ENCODE measurements at regions not wholly inside any gene's neighbourhood (a gene's known extent, or its start where the extent isn't known, plus 50 kb on each side); places are given as distances from the start of the nearest gene placed in this dataset.

- CTCF ChIA-PET = no interaction called here
- POLR2A ChIA-PET = no interaction called here
These were observed 753.5 kb upstream of the PABPC4L start for GRCh38 chr4:134955059-134955458.

GRCh38 chr4:134952775-134953174 is 751.2 kb upstream of the PABPC4L start:
- ChIA-PET CTCF (no interaction called here), POLR2A (no interaction called here)
- TF ChIP-seq FOXM1 (IDR thresholded peaks at IDR 0.05; ENCODE audit: borderline replicate concordance) (no peak), CTBP1 (IDR thresholded peaks at IDR 0.05; ENCODE audit: borderline replicate concordance) (no peak), HDGF (IDR thresholded peaks at IDR 0.05; ENCODE audit: borderline replicate concordance) (no peak)
- DNase-seq (ENCODE audit: extremely low spot score) = no peak

More at GRCh38 chr4:134955059-134955458, 753.5 kb upstream of the PABPC4L start:
- no peak for TF ChIP-seq CTBP1 (IDR thresholded peaks at IDR 0.05; ENCODE audit: borderline replicate concordance)
- no peak for TF ChIP-seq L3MBTL2 (conservative IDR thresholded peaks at IDR 0.05)
- TF ChIP-seq TARDBP (IDR thresholded peaks at IDR 0.05) = no peak
- TF ChIP-seq FOXA1 (IDR thresholded peaks at IDR 0.05) = no peak
- TF ChIP-seq LEF1 (IDR thresholded peaks at IDR 0.05; ENCODE audit: borderline replicate concordance) = no peak
- TF ChIP-seq HDGF (IDR thresholded peaks at IDR 0.05; ENCODE audit: borderline replicate concordance) = no peak
- no peak for TF ChIP-seq NFRKB (IDR thresholded peaks at IDR 0.05)
- no peak for TF ChIP-seq PKNOX1 (IDR thresholded peaks at IDR 0.05)
- TF ChIP-seq SP1 (IDR thresholded peaks at IDR 0.05) = no peak
- no peak for TF ChIP-seq ELF4 (IDR thresholded peaks at IDR 0.05)
- DNase-seq (ENCODE audit: extremely low spot score) = no peak

- ChIA-PET CTCF (no interaction called here), POLR2A (no interaction called here)
- TF ChIP-seq BHLHE40 (IDR thresholded peaks at IDR 0.05; ENCODE audit: borderline replicate concordance) (no peak), ELF4 (IDR thresholded peaks at IDR 0.05) (no peak), FOXM1 (IDR thresholded peaks at IDR 0.05; ENCODE audit: borderline replicate concordance) (no peak), ZNF384 (IDR thresholded peaks at IDR 0.05) (no peak), NFRKB (IDR thresholded peaks at IDR 0.05) (no peak), FOXK2 (IDR thresholded peaks at IDR 0.05) (no peak), CTBP1 (IDR thresholded peaks at IDR 0.05; ENCODE audit: borderline replicate concordance) (no peak)
- no peak for DNase-seq (ENCODE audit: extremely low spot score)
These were observed 750.7 kb upstream of the PABPC4L start for GRCh38 chr4:134952305-134952704.

- ChIA-PET POLR2A (no interaction called here), CTCF (interaction anchor here (0.6 kb wide), 1 partner anchor 10 kb away, joined by 4 read pairs; no protein-coding TSS in a partner anchor)
- TF ChIP-seq FOXK2 (IDR thresholded peaks at IDR 0.05) (no peak), BHLHE40 (IDR thresholded peaks at IDR 0.05; ENCODE audit: borderline replicate concordance) (no peak), LEF1 (IDR thresholded peaks at IDR 0.05; ENCODE audit: borderline replicate concordance) (no peak), HDGF (IDR thresholded peaks at IDR 0.05; ENCODE audit: borderline replicate concordance) (no peak), SUZ12 (IDR thresholded peaks at IDR 0.05) (no peak), PKNOX1 (IDR thresholded peaks at IDR 0.05) (no peak), CTBP1 (IDR thresholded peaks at IDR 0.05; ENCODE audit: borderline replicate concordance) (no peak), ELF4 (IDR thresholded peaks at IDR 0.05) (no peak), ARNT (IDR thresholded peaks at IDR 0.05) (no peak), SP1 (IDR thresholded peaks at IDR 0.05) (no peak), L3MBTL2 (conservative IDR thresholded peaks at IDR 0.05) (no peak), FOXA1 (IDR thresholded peaks at IDR 0.05) (no peak), NFRKB (IDR thresholded peaks at IDR 0.05) (no peak), TARDBP (IDR thresholded peaks at IDR 0.05) (no peak), FOXM1 (IDR thresholded peaks at IDR 0.05; ENCODE audit: borderline replicate concordance) (no peak), ZNF384 (IDR thresholded peaks at IDR 0.05) (no peak)
- DNase-seq (ENCODE audit: extremely low spot score) = no peak
These were observed 746.6 kb upstream of the PABPC4L start for GRCh38 chr4:134948110-134948642.

- no peak for DNase-seq (ENCODE audit: extremely low spot score)
- ChIA-PET CTCF (no interaction called here), POLR2A (no interaction called here)
- no peak for TF ChIP-seq NFRKB (IDR thresholded peaks at IDR 0.05)
- TF ChIP-seq FOXM1 (IDR thresholded peaks at IDR 0.05; ENCODE audit: borderline replicate concordance) = no peak
- no peak for TF ChIP-seq ARNT (IDR thresholded peaks at IDR 0.05)
- no peak for TF ChIP-seq CTBP1 (IDR thresholded peaks at IDR 0.05; ENCODE audit: borderline replicate concordance)
- no peak for TF ChIP-seq ZNF384 (IDR thresholded peaks at IDR 0.05)
- no peak for TF ChIP-seq HDGF (IDR thresholded peaks at IDR 0.05; ENCODE audit: borderline replicate concordance)
- TF ChIP-seq TARDBP (IDR thresholded peaks at IDR 0.05) = no peak
- TF ChIP-seq ELF4 (IDR thresholded peaks at IDR 0.05) = no peak
- TF ChIP-seq FOXA1 (IDR thresholded peaks at IDR 0.05) = no peak
- no peak for TF ChIP-seq SUZ12 (IDR thresholded peaks at IDR 0.05)
- TF ChIP-seq BHLHE40 (IDR thresholded peaks at IDR 0.05; ENCODE audit: borderline replicate concordance) = no peak
- TF ChIP-seq L3MBTL2 (conservative IDR thresholded peaks at IDR 0.05) = no peak
- TF ChIP-seq SP1 (IDR thresholded peaks at IDR 0.05) = no peak
- no peak for TF ChIP-seq LEF1 (IDR thresholded peaks at IDR 0.05; ENCODE audit: borderline replicate concordance)
- no peak for TF ChIP-seq PKNOX1 (IDR thresholded peaks at IDR 0.05)
- no peak for TF ChIP-seq FOXK2 (IDR thresholded peaks at IDR 0.05)
These were observed 742.5 kb upstream of the PABPC4L start for GRCh38 chr4:134944115-134944514.

- ChIA-PET CTCF (interaction anchor here (0.7 kb wide), 1 partner anchor 49 kb away, joined by 4 read pairs; no protein-coding TSS in a partner anchor), POLR2A (no interaction called here)
- no peak for DNase-seq (ENCODE audit: extremely low spot score)
- no peak for TF ChIP-seq SUZ12 (IDR thresholded peaks at IDR 0.05)
- TF ChIP-seq TARDBP (IDR thresholded peaks at IDR 0.05) = no peak
- TF ChIP-seq L3MBTL2 (conservative IDR thresholded peaks at IDR 0.05) = no peak
- TF ChIP-seq SP1 (IDR thresholded peaks at IDR 0.05) = no peak
- no peak for TF ChIP-seq HDGF (IDR thresholded peaks at IDR 0.05; ENCODE audit: borderline replicate concordance)
- no peak for TF ChIP-seq NFRKB (IDR thresholded peaks at IDR 0.05)
- no peak for TF ChIP-seq FOXA1 (IDR thresholded peaks at IDR 0.05)
- TF ChIP-seq ARNT (IDR thresholded peaks at IDR 0.05) = no peak
- TF ChIP-seq FOXM1 (IDR thresholded peaks at IDR 0.05; ENCODE audit: borderline replicate concordance) = no peak
- no peak for TF ChIP-seq PKNOX1 (IDR thresholded peaks at IDR 0.05)
- no peak for TF ChIP-seq CTBP1 (IDR thresholded peaks at IDR 0.05; ENCODE audit: borderline replicate concordance)
- no peak for TF ChIP-seq FOXK2 (IDR thresholded peaks at IDR 0.05)
- no peak for TF ChIP-seq ELF4 (IDR thresholded peaks at IDR 0.05)
- no peak for TF ChIP-seq BHLHE40 (IDR thresholded peaks at IDR 0.05; ENCODE audit: borderline replicate concordance)
- TF ChIP-seq ZNF384 (IDR thresholded peaks at IDR 0.05) = no peak
- TF ChIP-seq LEF1 (IDR thresholded peaks at IDR 0.05; ENCODE audit: borderline replicate concordance) = no peak
These were observed 734.4 kb upstream of the PABPC4L start for GRCh38 chr4:134936014-134936413.
